Erythroblast (primary cell): ENCODE measurements at regions not wholly inside any gene's neighbourhood (a gene's known extent, or its start where the extent isn't known, plus 50 kb on each side); places are given as distances from the start of the nearest gene placed in this dataset.

ENCODE experiments used
- GATA1 ChIP-seq: IDR thresholded peaks from 2 replicates; pipeline ENCODE4 v1.6.1; 2011; ENCODE audit warnings: low read depth, mild to moderate bottlenecking, control low read depth, low read length, moderate library complexity
- POLR2A ChIP-seq: IDR thresholded peaks from 2 replicates; pipeline ENCODE4 v1.6.1; 2011; ENCODE audit warnings: mild to moderate bottlenecking, low read length

- TF ChIP-seq POLR2A (no peak), GATA1 (no peak)
Observed at GRCh38 chr12:19642345-19642744, 203.1 kb downstream of the AEBP2 start.
